ENCODE measurements at regions not wholly inside any gene's neighbourhood (a gene's known extent, or its start where the extent isn't known, plus 50 kb on each side); places are given as distances from the start of the nearest gene placed in this dataset.

- DNase-seq (ENCODE audit: low read depth, low spot score) = no peak
These were observed 51.3 kb upstream of the PTPN3 start for GRCh38 chr9:109549386-109549785.

GRCh38 chr9:109551651-109552050 is 53.5 kb upstream of the PTPN3 start:
- DNase-seq (ENCODE audit: low read depth, low spot score) = no peak

- no peak for DNase-seq (ENCODE audit: low read depth, low spot score)
These were observed 57.1 kb upstream of the PTPN3 start for GRCh38 chr9:109555215-109555614.

GRCh38 chr9:109556061-109556460 is 58.0 kb upstream of the PTPN3 start:
- DNase-seq (ENCODE audit: low read depth, low spot score) = peak; percentile 30

- DNase-seq (ENCODE audit: low read depth, low spot score) = no peak
These were observed 58.7 kb upstream of the PTPN3 start for GRCh38 chr9:109556786-109557185.

GRCh38 chr9:109557481-109557880 is 59.4 kb upstream of the PTPN3 start:
- no peak for DNase-seq (ENCODE audit: low read depth, low spot score)

- DNase-seq (ENCODE audit: low read depth, low spot score) = no peak
These were observed 60.6 kb upstream of the PTPN3 start for GRCh38 chr9:109558718-109559151.

GRCh38 chr9:109560470-109561132 is 62.5 kb upstream of the PTPN3 start:
- DNase-seq (ENCODE audit: low read depth, low spot score) = no peak

GRCh38 chr9:109561137-109561536 is 63.0 kb upstream of the PTPN3 start:
- no peak for DNase-seq (ENCODE audit: low read depth, low spot score)

- DNase-seq (ENCODE audit: low read depth, low spot score) = no peak
These were observed 70.0 kb upstream of the PTPN3 start for GRCh38 chr9:109568089-109568488.

GRCh38 chr9:109568568-109569210 is 70.6 kb upstream of the PTPN3 start:
- DNase-seq (ENCODE audit: low read depth, low spot score) = no peak

- DNase-seq (ENCODE audit: low read depth, low spot score) = no peak
These were observed 76.2 kb upstream of the PTPN3 start for GRCh38 chr9:109574061-109574882.

- DNase-seq (ENCODE audit: low read depth, low spot score) = no peak
These were observed 78.7 kb upstream of the PTPN3 start for GRCh38 chr9:109576762-109577161.

GRCh38 chr9:109579191-109579948 is 81.3 kb upstream of the PTPN3 start:
- no peak for DNase-seq (ENCODE audit: low read depth, low spot score)

- no peak for DNase-seq (ENCODE audit: low read depth, low spot score)
These were observed 84.3 kb upstream of the PTPN3 start for GRCh38 chr9:109582386-109582785.

- DNase-seq (ENCODE audit: low read depth, low spot score) = no peak
These were observed 86.1 kb upstream of the PTPN3 start for GRCh38 chr9:109584205-109584604.

GRCh38 chr9:109585796-109586195 is 87.7 kb upstream of the PTPN3 start:
- no peak for DNase-seq (ENCODE audit: low read depth, low spot score)

GRCh38 chr9:109586993-109587392 is 88.9 kb upstream of the PTPN3 start:
- DNase-seq (ENCODE audit: low read depth, low spot score) = no peak

- DNase-seq (ENCODE audit: low read depth, low spot score) = no peak
These were observed 90.3 kb upstream of the PTPN3 start for GRCh38 chr9:109588415-109588814.

GRCh38 chr9:109590966-109591365 is 92.9 kb upstream of the PTPN3 start:
- DNase-seq (ENCODE audit: low read depth, low spot score) = no peak

- DNase-seq (ENCODE audit: low read depth, low spot score) = no peak
These were observed 93.6 kb upstream of the PTPN3 start for GRCh38 chr9:109591691-109592090.

- DNase-seq (ENCODE audit: low read depth, low spot score) = no peak
These were observed 95.5 kb upstream of the PTPN3 start for GRCh38 chr9:109593612-109594011.
